NCI-H774 (cell line): ENCODE measurements at regions not wholly inside any gene's neighbourhood (a gene's known extent, or its start where the extent isn't known, plus 50 kb on each side); places are given as distances from the start of the nearest gene placed in this dataset.

ENCODE experiments used
- DNase-seq: peaks from one replicate; lab custom pipeline; 2025; lab: John Stamatoyannopoulos, UW

DNA sequence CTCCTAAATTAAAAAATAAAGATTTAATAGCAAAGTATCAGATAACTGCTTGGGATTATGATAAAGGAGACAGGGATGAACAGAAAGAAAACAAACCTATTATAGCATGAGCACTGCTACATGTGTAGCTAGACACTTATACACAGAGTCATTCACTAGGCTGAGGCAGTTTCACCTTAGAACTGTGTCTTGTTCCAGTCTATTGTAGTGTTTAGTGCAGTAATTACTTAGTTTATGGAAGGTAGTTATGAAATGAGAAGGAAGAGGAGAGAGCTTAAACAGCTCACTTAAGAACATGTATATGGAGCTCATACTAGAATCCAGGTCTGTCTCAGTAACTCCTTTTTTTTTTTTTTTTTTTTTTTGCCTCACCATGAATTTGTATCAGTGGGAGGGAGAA lies 441.4 kb downstream of the PDCD6IP start:
- DNase-seq = no peak

DNA sequence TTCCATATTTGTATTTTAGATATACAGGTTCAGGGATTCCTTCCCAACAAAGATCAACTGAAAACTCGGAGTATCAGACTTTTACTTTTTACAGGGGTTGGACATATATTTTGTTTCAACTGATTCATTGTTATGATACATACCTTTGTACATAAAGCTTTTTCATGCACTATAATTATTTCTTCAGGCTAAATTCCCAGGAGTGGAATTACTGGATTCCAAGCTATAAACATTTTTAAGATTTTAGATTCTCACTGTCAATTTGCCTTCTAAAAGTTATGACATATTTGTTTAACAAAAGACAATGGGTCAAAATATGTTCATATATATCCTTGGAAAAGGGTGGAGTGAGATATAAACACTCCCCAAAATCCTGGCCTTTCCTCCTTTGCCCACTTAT lies 449.0 kb downstream of the PDCD6IP start:
- DNase-seq = no peak

DNA sequence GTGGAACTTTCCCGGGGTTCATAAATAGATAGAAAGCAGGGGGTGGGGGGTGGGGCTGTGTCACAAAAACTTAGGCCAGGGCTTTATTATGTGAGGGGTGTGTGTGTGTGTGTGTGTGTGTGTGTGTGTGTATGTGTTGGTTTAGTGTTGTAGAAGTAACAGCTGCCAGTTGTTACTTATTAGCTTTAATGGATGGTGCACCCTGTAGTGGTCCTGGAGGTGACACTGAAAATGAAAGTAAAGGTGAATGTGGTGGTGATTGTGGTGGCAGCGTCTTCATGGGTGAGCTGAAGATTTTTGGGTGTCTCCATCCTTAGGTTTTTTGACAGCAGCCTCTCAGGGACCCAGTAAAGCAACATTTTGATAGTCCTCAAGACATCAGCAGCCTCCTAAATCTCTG lies 449.9 kb downstream of the PDCD6IP start:
- no peak for DNase-seq

DNA sequence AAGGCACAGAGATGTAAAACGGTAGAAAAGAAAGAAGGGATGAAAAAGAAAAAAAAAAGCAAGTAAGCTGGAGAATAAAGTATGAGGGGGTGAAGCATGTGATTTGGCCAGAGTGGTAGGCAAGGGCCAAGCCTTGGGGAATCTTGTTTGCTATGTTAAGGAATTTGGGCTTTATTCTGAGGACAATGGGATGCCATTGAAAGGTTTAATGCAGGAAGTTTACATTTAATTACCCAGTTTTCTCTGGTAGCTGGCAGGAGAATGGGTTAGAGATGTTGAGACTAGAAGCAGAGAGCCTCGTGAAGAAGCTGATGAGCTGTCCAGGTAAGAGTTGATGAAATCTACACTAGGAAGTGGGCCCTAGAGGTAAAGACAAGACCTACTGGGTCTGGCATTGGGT lies 455.9 kb downstream of the PDCD6IP start:
- DNase-seq = no peak

DNA sequence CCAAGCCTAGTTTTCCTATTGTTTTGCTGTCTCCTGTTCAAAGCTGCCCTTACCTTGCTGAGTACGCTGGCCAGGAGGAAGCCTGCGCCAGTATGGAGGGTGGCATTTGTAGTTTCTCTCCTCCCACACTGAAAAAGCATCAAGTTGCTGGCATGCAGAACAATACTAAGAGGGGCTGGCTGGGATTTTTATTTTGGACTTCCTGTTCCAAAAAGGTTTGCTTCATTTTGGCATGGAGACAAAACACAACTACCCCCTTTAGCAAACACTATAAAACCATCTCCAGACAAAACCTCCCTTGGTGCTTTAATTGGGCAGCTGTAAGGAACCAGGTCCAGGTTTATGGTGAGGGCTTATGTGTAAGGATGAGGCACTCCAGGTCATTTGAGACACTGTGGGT lies 457.6 kb downstream of the PDCD6IP start:
- DNase-seq = peak; percentile 28

DNA sequence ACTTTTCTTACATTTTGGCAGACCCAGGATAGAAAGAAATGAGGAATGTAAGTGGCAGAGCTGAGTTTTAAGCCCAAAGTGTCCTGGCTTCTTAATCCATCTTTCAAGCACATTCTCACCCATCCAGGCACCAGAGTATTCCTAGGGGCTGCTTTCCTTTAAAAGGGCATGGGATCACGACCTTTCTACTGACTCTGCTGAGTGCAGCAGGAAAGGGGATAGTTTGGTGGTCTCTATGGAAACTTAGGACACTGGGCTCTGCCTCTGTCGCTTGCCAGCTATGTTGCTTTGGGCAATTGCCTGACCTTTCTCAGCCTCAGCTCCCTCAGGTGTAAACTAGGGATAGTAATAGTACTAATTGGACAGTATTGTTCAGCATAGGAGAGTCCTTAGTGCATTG lies 458.4 kb downstream of the PDCD6IP start:
- no peak for DNase-seq

DNA sequence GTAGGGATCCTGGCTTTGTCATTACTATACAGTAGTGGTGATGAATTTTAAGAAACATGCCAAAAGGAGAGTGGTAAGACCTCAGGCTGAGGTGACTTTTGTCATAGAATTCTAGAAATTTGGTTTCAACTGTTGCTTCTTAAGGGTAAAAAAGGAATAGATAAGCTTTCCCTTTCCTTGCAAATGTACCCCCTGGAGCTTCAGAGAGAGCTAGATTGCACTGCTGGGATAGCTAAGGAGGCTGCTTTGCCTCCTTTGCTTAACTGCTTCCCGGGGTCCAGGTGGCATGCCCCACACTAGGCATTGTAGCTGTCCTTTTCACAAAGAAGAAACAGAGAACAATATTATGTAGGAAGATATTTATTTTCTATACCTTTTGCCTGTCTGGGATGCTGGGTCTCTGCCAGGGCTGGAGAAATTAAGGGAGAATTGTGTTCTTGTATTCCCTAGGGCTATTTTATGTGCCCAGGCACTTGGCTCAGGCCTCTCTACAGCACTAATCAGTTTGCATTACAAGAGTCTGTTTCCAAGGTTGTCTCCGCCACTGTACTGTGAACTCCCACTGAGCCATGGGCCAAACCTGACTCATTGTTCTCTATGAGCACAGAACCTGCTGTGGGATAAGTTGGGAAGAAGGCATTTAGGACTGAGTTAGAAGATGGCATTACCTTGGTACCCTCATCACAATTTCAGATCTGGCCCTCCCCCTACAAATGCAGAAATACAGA lies 460.0 kb downstream of the PDCD6IP start:
- DNase-seq = no peak

DNA sequence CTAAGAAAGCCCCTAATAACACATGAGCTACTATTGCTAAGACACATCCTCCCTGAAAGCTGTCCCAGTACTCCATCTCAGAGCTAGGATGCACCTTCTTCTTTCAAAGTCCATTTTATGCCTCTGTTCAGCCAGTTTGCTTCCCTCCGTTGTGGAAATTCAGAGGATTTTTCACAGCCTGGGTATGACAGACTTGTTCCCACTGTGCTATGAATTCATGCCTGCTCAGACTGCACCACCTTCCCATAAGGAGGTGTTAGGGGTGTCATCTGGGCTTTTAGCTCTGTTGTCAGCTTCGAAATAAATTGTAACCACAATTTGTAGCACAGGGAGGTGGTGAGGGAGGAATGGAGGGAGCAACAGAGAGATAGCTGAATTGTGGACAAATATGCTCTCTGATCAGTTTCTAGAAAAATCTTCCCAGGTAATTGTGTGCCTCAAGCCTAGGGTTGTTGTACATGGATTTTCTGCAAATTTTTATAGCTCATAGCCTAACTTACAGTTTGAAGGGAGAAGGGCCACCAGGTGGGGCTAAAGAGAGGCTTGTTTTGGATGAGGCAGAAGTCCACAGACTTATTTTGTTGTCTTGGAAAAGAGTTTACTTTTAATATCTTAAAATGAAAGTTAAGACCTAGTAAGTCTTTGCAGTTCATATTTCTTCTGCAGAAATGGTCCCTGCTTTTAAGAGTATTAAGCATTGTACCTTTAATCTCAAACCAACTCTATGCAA lies 462.0 kb downstream of the PDCD6IP start:
- no peak for DNase-seq

DNA sequence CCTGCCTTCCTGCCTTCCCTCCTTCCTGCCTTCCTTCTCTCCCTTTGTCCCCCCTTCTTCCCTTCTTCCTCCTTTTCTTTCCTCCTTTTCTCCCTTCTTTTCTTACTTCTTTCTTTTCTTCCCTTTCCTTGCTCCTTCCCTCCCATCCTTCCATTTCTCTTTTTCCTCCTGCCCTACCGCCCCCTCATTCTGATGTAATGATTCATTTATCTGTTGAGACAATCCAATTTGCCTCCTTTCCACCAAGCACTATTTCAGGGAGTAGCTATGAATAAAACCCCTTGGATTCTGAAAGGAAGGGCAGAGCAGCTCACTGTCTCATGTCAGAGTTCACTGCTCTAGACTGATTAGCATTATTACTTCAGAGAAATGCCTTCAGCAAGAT lies 462.6 kb downstream of the PDCD6IP start:
- no peak for DNase-seq

DNA sequence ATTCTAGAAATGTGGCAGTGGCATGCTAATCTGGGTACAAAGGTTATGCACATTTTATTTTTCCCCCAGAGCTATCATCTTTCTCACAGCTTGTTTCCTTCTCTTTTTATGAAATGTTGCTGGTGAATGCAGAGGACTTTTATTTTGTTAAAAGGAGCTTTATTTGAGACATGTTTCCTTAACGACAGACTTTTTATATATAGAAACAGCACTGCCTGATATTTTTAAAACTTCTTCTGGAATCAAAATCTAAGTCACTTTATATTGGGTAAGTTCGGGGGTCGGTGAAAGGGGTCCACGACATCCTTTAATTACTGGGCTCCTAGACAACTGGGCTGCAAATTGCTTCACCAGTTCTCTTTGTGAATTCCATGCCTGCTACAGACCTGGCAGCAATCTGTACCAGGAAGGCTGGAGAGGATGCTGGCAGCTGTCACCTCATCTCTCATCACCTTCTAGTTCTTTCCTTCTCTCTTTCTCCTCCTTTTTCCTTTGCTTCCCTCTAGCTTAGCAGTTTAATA lies 464.7 kb downstream of the PDCD6IP start:
- no peak for DNase-seq

DNA sequence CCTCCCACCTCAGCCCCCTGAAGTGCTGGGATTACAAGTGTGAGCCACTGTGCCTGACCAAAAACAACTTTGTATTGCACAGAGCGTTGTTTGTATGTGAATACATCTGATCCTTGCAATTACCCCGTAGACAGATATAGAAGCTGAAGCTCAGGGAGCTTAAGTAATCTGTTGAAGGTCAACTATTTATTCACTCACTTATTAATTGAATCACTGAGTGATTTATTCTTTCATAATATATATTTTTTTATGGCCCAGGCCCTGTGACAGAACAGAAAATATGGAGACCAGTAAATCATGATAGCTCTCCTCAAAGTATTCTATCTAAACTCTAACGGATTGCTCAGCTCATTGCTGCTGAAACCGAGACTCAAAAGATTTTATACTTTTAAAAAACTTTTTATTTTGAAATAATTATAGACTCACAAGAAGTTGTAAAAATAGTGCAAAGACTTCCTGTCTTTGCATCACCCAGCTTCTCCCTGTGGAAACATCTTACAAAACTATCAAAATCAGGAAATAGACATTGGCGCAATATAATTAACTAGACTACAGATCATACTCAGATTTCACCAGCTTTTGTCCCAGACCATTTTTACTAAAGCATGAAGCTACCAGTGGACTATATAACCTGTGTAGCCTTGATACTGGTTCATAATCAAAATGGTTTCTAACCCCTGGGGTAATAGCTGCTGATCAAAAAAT lies 466.1 kb downstream of the PDCD6IP start:
- DNase-seq = no peak

DNA sequence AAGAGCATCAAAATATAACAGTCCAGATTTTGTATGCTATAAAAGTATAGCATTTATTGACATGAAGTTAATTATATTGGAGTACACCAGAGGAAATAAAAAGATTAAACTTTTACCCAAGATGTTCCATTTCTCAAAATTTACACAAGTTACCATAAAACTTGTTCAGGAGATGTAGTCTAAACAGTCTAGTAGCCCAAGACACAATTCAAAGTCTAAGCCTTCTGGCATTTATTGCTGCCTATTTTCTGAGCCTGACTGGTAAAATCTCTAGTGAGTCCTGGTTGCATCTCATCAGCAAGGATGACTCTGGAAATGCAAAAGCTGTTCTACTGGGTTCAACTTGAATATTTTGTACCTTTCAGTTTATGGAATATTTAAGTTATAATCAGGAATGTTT lies 468.7 kb downstream of the PDCD6IP start:
- DNase-seq = no peak

DNA sequence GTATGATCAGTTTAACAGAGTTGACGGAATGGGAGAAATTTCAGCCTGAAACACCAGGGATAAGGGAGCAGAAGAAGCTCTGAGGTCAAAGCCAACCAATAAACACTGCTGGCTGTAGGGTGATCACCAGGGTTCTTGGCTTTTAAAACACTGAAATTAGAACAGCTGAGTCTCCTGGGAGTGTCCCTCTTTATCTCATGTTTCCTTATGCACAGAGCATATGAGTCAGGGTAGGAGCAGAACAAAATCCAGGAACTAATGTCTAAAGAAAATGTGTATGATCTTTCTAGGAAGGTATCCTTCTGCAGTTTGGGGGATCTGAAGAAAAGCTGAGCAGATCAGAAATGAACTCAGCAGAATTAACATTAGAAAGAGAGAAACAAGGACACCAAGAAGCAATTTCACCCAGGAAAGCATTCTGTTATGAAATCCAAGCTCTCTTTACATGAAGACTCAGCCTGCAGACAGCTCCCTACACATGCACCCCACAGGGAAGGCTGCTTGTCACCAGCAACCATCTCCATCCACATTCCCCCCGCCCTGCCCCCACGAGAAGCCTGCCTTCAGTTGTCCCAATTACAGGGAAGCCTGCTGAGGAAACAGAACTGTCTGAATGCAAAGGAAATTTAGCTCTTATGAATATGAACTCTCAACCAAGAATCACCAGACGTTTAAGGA lies 469.7 kb downstream of the PDCD6IP start:
- no peak for DNase-seq

DNA sequence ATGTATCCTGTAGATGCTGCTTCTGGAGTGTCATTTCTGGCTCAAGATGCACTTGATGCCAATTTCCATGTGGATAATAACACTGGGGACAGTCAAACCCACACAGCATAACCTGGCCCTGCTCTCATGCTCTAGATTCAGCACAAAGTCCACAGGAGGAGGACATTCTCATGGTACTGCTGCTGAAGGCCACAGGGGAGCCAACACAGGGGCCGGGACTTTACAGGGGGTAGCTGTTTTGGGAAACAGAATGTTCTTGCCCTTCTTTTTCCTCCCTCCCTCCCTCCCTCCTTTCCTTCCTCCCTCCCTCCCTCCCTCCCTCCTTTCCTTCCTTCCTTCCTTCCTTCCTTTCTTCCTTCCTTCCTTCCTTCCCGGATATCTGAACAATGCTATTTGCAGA lies 477.4 kb downstream of the PDCD6IP start:
- no peak for DNase-seq

DNA sequence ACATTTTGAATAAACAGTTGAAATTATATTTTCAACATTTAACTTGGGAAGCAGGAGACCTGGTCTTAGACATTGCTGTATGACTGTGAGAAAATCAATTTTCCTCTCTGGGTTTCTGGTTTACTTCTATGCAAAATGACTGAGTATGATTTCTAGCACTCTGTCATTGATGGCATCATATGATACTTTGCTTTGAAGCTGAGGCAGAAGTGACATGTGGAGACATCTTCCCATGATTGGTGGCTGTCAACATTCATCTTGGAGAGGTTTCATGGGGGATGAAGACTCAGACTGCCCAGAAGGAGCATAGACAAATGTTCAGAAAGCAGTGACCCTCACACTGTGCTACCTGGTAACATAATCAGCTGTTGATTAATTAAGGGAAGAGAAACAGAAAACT lies 477.9 kb downstream of the PDCD6IP start:
- DNase-seq = no peak

DNA sequence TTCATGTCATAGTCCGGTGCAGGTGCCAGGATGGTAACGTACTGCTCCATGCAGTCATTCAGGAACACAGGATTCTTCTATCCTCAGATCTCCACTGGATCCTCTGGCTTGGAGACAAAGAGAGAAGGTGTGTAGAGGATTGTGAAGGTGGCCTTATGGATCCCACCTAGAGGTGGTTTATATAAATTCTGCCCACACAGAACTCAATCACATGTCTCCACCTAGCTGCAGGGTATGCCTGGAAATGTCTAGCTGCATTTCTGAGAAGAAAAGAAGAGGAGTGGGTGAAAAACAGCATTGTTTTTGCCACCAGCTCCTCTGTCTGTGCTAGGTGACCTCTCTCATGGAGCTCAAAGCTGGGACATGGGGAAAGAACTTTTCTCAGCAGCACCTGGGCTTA lies 478.7 kb downstream of the PDCD6IP start:
- no peak for DNase-seq

DNA sequence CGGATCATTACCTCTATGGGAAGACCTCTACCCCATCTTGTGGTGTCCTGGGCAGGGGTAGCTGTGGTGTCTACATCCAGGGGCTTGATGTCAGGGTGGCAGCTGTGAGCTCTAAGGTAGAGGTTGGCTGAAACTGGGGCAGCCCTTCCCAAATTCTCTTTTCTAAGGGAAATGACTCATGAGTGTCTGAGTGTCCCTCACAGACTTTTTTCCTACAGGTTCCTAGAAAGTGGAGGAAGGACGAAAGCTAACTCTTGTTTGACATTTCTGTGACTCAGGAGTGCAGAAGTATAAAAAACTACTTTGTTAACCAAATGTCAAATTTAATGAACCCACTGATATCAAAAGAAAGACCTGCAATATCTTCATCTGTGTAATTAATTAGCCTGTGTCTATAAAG lies 481.5 kb downstream of the PDCD6IP start:
- no peak for DNase-seq

DNA sequence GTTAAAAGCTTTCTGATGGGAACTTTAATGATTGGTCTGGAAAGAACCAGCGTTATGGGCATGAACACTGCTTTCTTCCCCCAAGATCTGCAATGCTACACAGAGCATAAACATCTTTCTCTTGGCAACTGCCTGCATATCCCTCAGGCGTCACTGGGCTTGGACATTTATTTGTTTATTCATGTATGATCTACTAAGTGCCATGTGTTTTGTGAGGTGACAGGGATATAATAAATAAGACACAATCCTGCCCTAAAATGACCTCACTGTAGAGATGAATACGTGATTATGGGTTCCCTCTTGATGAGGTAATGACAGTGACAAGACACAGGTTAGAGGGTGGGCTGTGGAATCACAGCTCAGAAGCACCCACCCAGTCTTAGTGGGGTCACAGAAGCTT lies 485.3 kb downstream of the PDCD6IP start:
- DNase-seq = no peak

DNA sequence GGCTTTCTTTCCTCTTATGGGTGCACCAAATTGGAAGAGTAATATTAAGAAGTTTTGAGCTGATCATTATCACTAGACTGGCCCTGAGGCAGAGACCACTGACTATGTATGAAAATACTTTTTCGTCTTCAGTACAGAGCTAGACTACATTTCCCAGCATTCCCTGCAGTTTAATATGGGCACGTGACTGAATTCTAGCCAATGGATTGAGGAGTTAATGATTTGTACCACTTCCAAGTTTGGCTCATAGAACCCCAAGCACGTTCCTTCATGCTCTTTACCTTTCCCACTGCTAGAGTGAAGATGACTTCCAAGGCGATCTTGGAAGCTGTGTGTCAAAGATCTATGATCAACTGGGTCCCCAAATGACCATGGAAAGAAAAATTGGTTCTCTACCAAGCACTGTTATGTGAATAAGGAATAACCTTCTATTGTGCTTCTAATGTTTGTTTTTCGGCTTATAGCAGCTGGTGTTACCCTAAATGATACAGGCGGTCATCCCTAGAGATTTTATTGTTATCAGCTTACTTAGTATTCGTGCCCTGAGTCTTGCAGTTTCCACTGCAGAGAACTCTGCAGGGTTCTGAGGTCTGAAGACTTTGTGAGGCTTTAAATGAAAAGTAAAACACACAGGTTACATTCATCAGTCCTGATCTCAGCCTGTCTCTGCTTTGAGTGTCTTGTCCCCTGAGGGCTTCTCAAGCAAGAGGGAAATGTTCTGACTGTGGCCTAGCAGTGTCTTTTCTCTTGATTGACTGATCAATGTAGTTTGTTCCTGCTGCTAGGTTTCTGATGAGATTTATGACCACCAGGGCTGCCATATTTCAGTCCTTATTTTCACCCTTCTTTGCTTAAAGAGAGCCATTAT lies 486.8 kb downstream of the PDCD6IP start:
- DNase-seq = no peak

DNA sequence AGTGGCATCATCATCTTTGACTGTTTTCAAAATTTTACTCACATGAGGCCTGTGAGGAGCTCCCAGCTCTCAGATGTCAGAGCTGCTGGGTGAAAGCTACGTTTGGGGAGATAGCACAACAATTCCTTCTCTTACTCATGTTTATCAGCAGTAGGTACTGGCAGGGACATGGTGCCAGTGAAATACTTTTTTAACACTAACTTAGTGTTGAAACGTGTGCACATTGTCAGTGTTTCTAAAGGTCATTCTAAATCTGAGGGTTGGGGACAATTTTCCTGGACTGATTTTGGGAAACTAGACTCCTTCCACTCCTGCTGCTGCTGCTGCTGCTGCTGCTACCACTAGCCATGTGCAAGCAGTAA lies 487.4 kb downstream of the PDCD6IP start:
- DNase-seq = no peak

DNA sequence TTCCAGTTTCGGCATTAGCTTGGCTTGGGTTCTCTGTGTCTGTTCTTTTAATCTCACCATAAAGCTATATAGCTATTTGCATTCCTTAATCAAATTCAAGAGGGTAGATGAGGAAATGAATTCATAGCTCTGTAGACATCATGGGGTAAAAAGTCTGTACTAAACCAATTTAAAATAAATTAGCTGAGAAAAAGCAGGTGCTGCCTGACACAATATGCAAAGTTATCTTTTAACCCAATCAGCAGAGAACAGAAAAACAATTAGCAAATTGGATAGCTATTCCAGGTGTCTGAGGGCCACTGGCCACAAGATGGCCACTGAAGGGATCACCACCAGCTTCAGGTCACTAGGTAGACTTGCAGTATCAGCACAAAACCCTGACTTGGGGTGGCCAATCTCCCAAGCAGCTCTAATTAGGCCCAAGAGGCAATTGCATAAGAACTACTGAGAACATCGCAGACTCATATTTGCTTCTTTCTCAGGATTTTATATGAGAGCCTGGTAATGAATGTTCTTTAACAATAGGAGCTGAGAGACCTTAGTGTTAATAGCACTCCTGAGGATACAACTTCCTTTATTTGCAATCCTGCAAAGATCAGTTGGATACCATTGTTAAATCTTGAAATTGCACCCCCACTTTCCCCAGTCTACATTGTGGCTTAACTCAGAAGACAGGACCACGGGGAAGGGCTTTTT lies 494.3 kb downstream of the PDCD6IP start:
- DNase-seq = no peak
